Renal pelvis (tissue), 1 donor: ENCODE measurements at regions not wholly inside any gene's neighbourhood (a gene's known extent, or its start where the extent isn't known, plus 50 kb on each side); places are given as distances from the start of the nearest gene placed in this dataset.

ENCODE experiments used
- DNase-seq: peaks from one replicate; pipeline ENCODE4 v3.0.0-alpha.2; 2013

GRCh38 chr12:64931321-64931720, 106.9 kb downstream of the TBC1D30 start:
- DNase-seq, result no peak

- DNase-seq, result no peak
Observed at GRCh38 chr12:64931981-64932380, 107.5 kb downstream of the TBC1D30 start.

- DNase-seq, result no peak
Observed at GRCh38 chr12:64933791-64934190, 109.3 kb downstream of the TBC1D30 start.

GRCh38 chr12:64937452-64937851, 113.0 kb downstream of the TBC1D30 start:
- no peak for DNase-seq

GRCh38 chr12:64938179-64938578, 113.7 kb downstream of the TBC1D30 start:
- no peak for DNase-seq

- no peak for DNase-seq
Observed at GRCh38 chr12:64943686-64944085, 119.2 kb downstream of the TBC1D30 start.

- DNase-seq, result no peak
Observed at GRCh38 chr12:64944966-64945365, 120.5 kb downstream of the TBC1D30 start.

- DNase-seq, result peak; percentile 14
Observed at GRCh38 chr12:64946132-64946829, 121.8 kb downstream of the TBC1D30 start.

GRCh38 chr12:64950711-64951298, 126.4 kb downstream of the TBC1D30 start:
- DNase-seq, result no peak

GRCh38 chr12:64951944-64952343, 127.5 kb downstream of the TBC1D30 start:
- DNase-seq, result no peak

GRCh38 chr12:64955746-64956145, 131.3 kb downstream of the TBC1D30 start:
- no peak for DNase-seq

- DNase-seq, result no peak
Observed at GRCh38 chr12:64965920-64966319, 141.5 kb downstream of the TBC1D30 start.

- no peak for DNase-seq
Observed at GRCh38 chr12:64968989-64969819, 144.8 kb downstream of the TBC1D30 start.

- DNase-seq, result no peak
Observed at GRCh38 chr12:64976131-64976530, 145.0 kb downstream of the WIF1 start.

GRCh38 chr12:64983771-64984278, 137.3 kb downstream of the WIF1 start:
- DNase-seq, result no peak

- no peak for DNase-seq
Observed at GRCh38 chr12:64991121-64991611, 129.9 kb downstream of the WIF1 start.

- no peak for DNase-seq
Observed at GRCh38 chr12:64992116-64992515, 129.0 kb downstream of the WIF1 start.

GRCh38 chr12:64992641-64993040, 128.5 kb downstream of the WIF1 start:
- DNase-seq, result no peak

GRCh38 chr12:64993461-64993860, 127.6 kb downstream of the WIF1 start:
- no peak for DNase-seq

- no peak for DNase-seq
Observed at GRCh38 chr12:64995816-64996215, 125.3 kb downstream of the WIF1 start.

- DNase-seq, result no peak
Observed at GRCh38 chr12:64997858-64998257, 123.2 kb downstream of the WIF1 start.

- no peak for DNase-seq
Observed at GRCh38 chr12:64998371-64999147, 122.5 kb downstream of the WIF1 start.
